Stomach (tissue), 4 donors: ENCODE measurements at regions not wholly inside any gene's neighbourhood (a gene's known extent, or its start where the extent isn't known, plus 50 kb on each side); places are given as distances from the start of the nearest gene placed in this dataset.

Source experiments
- CTCF ChIP-seq, 7 experiments: fragments of 450-650 bp in 4 of 7; fragments of 200-600 bp in 3 of 7; sonication (generic) in 3 of 7; IDR thresholded peaks; one replicate each; pipeline ENCODE4 v1.5.1; 2016 to 2019; ENCODE audit warnings: antibody characterized with exemption in 7 of 7, control low read depth in 2 of 7, mild to moderate bottlenecking in 1 of 7
- POLR2A ChIP-seq, 4 donors: fragments of 450-650 bp; IDR thresholded peaks; one replicate each; pipeline ENCODE4 v1.6.1; 2016; ENCODE audit warnings: antibody characterized with exemption in 4 of 4, control low read depth in 2 of 4, mild to moderate bottlenecking in 1 of 4, moderate library complexity in 1 of 4
- POLR2AphosphoS5 ChIP-seq, 3 donors: sonication (generic); formaldehyde crosslinking; IDR thresholded peaks; one replicate each; pipeline ENCODE4 v1.6.1; 2016; ENCODE audit warnings: antibody characterized with exemption in 3 of 3

- TF ChIP-seq POLR2A (IDR thresholded peaks at IDR 0.05), result no peak
- no peak for TF ChIP-seq CTCF (IDR thresholded peaks at IDR 0.05)
- no peak for TF ChIP-seq POLR2AphosphoS5 (IDR thresholded peaks at IDR 0.05)
Observed at GRCh38 chr3:101950985-101951733, 101.8 kb downstream of the NFKBIZ start.
